ENCODE measurements at regions not wholly inside any gene's neighbourhood (a gene's known extent, or its start where the extent isn't known, plus 50 kb on each side); places are given as distances from the start of the nearest gene placed in this dataset.

- WGBS (ENCODE audit: insufficient coverage, insufficient replicate concordance, low lambda C conversion rate, missing lambda C conversion rate) = 59% methylated on average over 6 of the region's 6 CpGs
- no peak overlapping the region for H3K27ac ChIP-seq (ENCODE audit: control insufficient read depth, insufficient read depth)
- ChIA-PET RAD21 (ENCODE audit: unreplicated experiment) (no interaction called here), CTCF (no interaction called here), SMC1A (ENCODE audit: uncharacterized antibody, unreplicated experiment) (no interaction called here), POLR2A (no interaction called here)
- TF ChIP-seq CHD2 (IDR thresholded peaks at IDR 0.05; ENCODE audit: borderline replicate concordance, low read depth, low read length) (no peak), SUZ12 (IDR thresholded peaks at IDR 0.05; ENCODE audit: unreplicated experiment) (no peak), SMAD5 (IDR thresholded peaks at IDR 0.05; ENCODE audit: low read depth) (no peak), IRF4 (IDR thresholded peaks at IDR 0.05; ENCODE audit: low read depth, low read length) (no peak), RB1 (IDR thresholded peaks at IDR 0.05; ENCODE audit: borderline replicate concordance) (no peak), GABPA (IDR thresholded peaks at IDR 0.05; ENCODE audit: low read depth) (no peak), NRF1 (conservative IDR thresholded peaks at IDR 0.05; ENCODE audit: low read depth, low read length) (no peak), BRCA1 (IDR thresholded peaks at IDR 0.05; ENCODE audit: low read depth, low read length) (no peak)
- no peaks in the 10 kb centered on the region for H3K9me3 ChIP-seq (replicated peaks; ENCODE audit: control insufficient read depth, insufficient read depth, low read length)
- intact Hi-C loops (cut with micrococcal nuclease; ENCODE audit: unreplicated experiment) = no loop called here
- H3K79me2 ChIP-seq (ENCODE audit: control insufficient read depth, insufficient read depth, low read length) = no peaks in the 10 kb centered on the region
- no peaks in the 10 kb centered on the region for H3K36me3 ChIP-seq (ENCODE audit: control insufficient read depth in 2 of 2, insufficient read depth in 2 of 2, low read length in 1 of 2)
- H2AFZ ChIP-seq (ENCODE audit: control insufficient read depth, low read depth, low read length) = no peak overlapping the region
- no peak overlapping the region for H3K4me2 ChIP-seq (ENCODE audit: control insufficient read depth, insufficient read depth)
- in situ Hi-C loops (cut with MboI) = loop anchor here (5.0 kb wide), 1 partner anchor 52 kb away; no protein-coding TSS in a partner anchor
- no TSS peak for BruUV-seq (replicated peaks)
- no peaks in the 10 kb centered on the region for H3K27me3 ChIP-seq (replicated peaks in 1 of 2; ENCODE audit: control insufficient read depth in 2 of 2, insufficient read depth in 2 of 2, low read length in 1 of 2)
- no peak overlapping the region for H3K9ac ChIP-seq (ENCODE audit: control insufficient read depth, insufficient read depth, low read length)
- no peak for FAIRE-seq
- DNase-seq (ENCODE audit: low read depth, low spot score) = no peak
- no peak for ATAC-seq
- H3K4me1 ChIP-seq (ENCODE audit: control insufficient read depth, insufficient read depth, low read length) = no peaks in the 10 kb centered on the region
- no peaks in the 10 kb centered on the region for H4K20me1 ChIP-seq (ENCODE audit: control insufficient read depth, insufficient read depth)
- H3K4me3 ChIP-seq = no peak overlapping the region
Observed at GRCh38 chr7:113804475-113805095, 114.2 kb downstream of the PPP1R3A start.

- Histone ChIP-seq H3K9me3 (replicated peaks; ENCODE audit: control insufficient read depth, insufficient read depth, low read length) (no peaks in the 10 kb centered on the region), H3K9ac (ENCODE audit: control insufficient read depth, insufficient read depth, low read length) (no peak overlapping the region), H2AFZ (ENCODE audit: control insufficient read depth, low read depth, low read length) (no peak overlapping the region), H3K4me2 (ENCODE audit: control insufficient read depth, insufficient read depth) (no peak overlapping the region), H3K79me2 (ENCODE audit: control insufficient read depth, insufficient read depth, low read length) (no peaks in the 10 kb centered on the region), H3K27me3 (replicated peaks in 1 of 2; ENCODE audit: control insufficient read depth in 2 of 2, insufficient read depth in 2 of 2, low read length in 1 of 2) (no peaks in the 10 kb centered on the region), H3K36me3 (ENCODE audit: control insufficient read depth in 2 of 2, insufficient read depth in 2 of 2, low read length in 1 of 2) (no peaks in the 10 kb centered on the region), H4K20me1 (ENCODE audit: control insufficient read depth, insufficient read depth) (no peaks in the 10 kb centered on the region), H3K4me3 (no peak overlapping the region), H3K27ac (ENCODE audit: control insufficient read depth, insufficient read depth) (no peak overlapping the region), H3K4me1 (ENCODE audit: control insufficient read depth, insufficient read depth, low read length) (no peaks in the 10 kb centered on the region)
- WGBS (ENCODE audit: insufficient coverage, insufficient replicate concordance, low lambda C conversion rate, missing lambda C conversion rate) = 4% methylated on average over 1 of the region's 1 CpG
- BruUV-seq (replicated peaks) = no TSS peak
- FAIRE-seq = no peak
- ChIA-PET CTCF (interaction anchor here (1.2 kb wide), 1 partner anchor 16 kb away, joined by 3 read pairs; no protein-coding TSS in a partner anchor), SMC1A (ENCODE audit: uncharacterized antibody, unreplicated experiment) (no interaction called here), RAD21 (ENCODE audit: unreplicated experiment) (no interaction called here), POLR2A (no interaction called here)
- in situ Hi-C loops (cut with MboI) = loop anchor here (5.0 kb wide), 1 partner anchor 49 kb away; no protein-coding TSS in a partner anchor
- no peak for ATAC-seq
- intact Hi-C loops (cut with micrococcal nuclease; ENCODE audit: unreplicated experiment) = no loop called here
- DNase-seq (ENCODE audit: low read depth, low spot score) = no peak
- no peak for TF ChIP-seq YY1 (IDR thresholded peaks at IDR 0.05; ENCODE audit: low read depth, low read length)
- no peak for TF ChIP-seq SMAD5 (IDR thresholded peaks at IDR 0.05; ENCODE audit: low read depth)
- TF ChIP-seq POU2F2 (IDR thresholded peaks at IDR 0.05; ENCODE audit: borderline replicate concordance, low read depth, low read length) = no peak
- TF ChIP-seq BMI1 (IDR thresholded peaks at IDR 0.05; ENCODE audit: borderline replicate concordance) = no peak
- TF ChIP-seq KDM1A (IDR thresholded peaks at IDR 0.05; ENCODE audit: borderline replicate concordance) = no peak
- TF ChIP-seq MYC (IDR thresholded peaks at IDR 0.05; ENCODE audit: insufficient read depth, insufficient read length, insufficient replicate concordance, low read length, severe bottlenecking) = no peak
- no peak for TF ChIP-seq MYB (IDR thresholded peaks at IDR 0.05; ENCODE audit: borderline replicate concordance, low read depth, low read length)
- TF ChIP-seq HDAC6 (IDR thresholded peaks at IDR 0.05; ENCODE audit: unreplicated experiment) = no peak
- no peak for TF ChIP-seq MTA2 (IDR thresholded peaks at IDR 0.05; ENCODE audit: low read depth)
- no peak for TF ChIP-seq NFXL1 (IDR thresholded peaks at IDR 0.05; ENCODE audit: borderline replicate concordance)
Observed at GRCh38 chr7:113801751-113802150, 117.1 kb downstream of the PPP1R3A start.
